HG02759 (cell line): ENCODE measurements at regions not wholly inside any gene's neighbourhood (a gene's known extent, or its start where the extent isn't known, plus 50 kb on each side); places are given as distances from the start of the nearest gene placed in this dataset.
"Not testable (repeated sequence)": the region's sequence is repeated elsewhere in the genome, so short reads cannot be mapped to it uniquely, and the experiment has no call there.

ENCODE experiments used
- ATAC-seq: cut with Tn5 transposase; IDR thresholded peaks from one replicate; pipeline ENCODE4 v1.9.1; 2021; ENCODE audit warnings: mild to moderate bottlenecking, moderate library complexity; ENCODE audit not compliant: unreplicated experiment

DNA sequence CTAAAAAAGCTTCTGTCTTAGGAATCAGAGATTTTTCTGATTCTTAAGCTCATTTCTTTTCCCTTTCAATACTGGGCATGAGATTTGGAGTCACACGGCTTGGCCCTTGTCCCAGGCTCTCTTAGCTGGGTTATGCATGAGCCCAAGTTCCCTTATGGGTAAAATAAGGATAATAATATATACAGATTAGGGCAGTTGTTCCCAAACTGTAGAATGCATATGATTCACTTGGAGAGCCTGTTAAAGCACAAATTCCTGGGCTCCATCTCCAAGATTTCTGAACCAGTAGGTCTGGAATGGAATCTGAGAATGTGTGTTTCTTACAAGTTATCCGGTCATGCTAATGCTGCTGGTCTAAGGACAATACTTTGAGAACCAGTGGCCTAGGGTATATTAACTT is 154.0 kb downstream of the REEP3 start:
- no peak for ATAC-seq

DNA sequence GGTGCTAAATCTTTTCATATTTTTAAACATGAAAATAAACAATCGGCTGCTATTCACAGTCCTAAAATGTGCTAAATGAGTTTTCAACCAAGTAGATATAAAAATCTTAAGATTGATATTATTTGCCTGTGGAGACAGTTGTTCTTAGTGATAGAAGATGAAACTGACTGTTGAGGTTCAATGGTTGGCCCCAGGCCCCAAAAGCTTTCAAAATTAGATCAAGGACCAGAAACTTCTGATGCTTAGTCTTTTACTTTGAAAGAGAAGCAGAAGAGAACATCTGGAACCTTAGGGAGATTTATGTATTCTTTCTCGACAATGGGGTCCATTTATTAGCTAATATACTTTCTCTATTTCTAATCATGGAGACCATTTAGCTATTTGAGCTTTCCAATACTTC is 155.8 kb downstream of the REEP3 start:
- ATAC-seq: no peak

DNA sequence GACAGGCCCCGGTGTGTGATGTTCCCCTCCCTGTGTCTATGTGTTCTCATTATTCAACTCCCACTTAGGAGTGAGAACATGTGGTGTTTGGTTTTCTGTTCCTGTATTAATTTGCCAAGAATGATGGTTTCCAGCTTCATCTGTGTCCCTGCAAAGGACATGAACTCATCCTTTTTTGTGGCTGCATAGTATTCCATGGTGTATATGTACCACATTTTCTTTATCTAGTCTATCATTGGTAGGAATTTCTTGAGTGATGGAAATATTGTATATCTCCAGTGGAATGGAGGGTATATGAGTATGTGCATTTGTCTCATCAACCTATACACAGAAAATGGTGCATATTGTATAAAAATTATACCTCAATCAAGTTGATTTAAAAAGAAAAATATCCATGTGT is 159.3 kb downstream of the REEP3 start:
- ATAC-seq: not testable (repeated sequence)

DNA sequence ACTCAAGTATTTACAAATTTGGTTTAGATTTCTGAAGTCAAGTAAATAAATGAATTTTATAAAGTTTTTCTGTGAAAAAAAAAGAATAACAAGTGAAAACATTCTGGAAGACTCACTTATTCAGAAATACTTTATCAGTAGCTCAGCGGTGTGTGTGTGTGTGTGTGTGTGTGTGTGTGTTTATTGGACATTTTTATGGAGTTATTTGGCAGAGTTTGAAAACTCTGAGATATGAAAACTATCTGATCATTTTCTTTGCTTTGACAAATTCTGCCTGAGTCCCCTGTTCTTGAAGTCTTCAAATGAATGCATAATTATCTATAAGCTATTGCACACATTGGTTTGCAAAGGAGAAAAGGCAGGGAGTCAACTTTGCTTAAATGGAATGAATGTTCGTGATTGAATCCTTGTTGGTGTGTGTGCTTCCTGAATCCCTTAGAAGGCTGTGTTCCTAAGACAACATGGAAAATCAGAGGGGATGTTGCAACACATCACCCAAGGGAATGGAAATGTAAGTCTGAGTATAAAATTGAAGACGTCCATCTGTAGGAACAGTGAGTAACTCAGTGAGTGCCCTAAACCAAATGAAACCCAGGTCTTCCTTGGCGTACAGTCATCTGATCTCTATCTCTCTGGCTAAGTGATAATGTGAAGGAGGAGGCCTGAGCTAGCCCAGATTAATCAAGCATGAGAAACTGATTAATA is 160.9 kb downstream of the REEP3 start:
- ATAC-seq: no peak

DNA sequence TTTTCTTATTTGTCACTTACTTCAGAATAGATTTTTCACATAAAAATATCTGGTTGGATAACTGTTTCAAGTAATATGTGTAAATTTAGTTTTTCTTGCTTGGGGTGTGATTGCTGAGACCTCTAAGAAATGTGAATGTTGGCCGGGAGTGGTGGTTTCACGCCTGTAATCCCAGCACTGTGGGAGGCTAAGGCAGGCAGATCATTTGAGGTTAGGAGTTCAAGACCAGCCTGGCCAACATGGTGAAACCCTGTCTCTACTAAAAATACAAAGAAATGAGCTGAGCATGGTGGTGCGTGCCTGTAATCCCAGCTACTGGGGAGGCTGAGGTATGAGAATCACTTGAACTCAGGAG is 161.5 kb downstream of the REEP3 start:
- ATAC-seq: not testable (repeated sequence)

DNA sequence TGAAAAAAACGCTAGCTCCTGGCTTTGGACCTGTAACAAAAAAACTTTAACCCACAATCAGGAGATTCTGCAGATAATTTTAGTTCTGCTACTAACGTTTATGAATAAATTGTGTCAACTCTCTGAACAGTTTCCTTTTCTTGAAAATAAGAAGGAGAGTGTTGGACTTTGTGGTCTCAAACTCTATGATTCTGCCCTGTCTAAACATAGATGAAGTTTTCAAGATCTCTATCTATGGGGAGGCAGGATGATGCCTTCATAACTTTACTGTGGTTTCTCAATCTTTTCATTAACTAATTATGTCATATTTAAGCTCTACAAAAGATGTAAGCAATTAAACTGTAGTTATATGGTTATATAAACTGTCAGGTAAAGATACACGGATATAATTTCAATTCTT is 162.0 kb downstream of the REEP3 start:
- no peak for ATAC-seq

DNA sequence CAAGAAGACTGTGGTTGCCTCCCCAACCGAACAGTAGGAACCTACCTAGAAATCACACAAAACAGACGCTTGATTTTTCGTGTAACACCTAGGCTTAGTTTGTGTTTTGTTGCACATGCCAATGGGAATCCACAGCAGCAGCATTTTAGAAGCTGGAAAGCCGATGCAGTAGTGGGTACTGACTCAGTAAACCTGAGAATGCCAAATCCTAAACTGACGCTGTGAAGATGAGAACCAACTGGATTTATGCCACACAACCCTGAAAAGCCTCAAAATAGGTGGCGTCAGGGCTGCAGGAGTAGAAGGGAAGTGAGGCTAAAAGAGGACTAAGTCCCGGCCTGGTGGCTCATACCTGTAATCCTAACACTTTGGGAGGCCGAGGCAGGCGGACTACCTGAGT is 162.5 kb downstream of the REEP3 start:
- ATAC-seq: no peak

DNA sequence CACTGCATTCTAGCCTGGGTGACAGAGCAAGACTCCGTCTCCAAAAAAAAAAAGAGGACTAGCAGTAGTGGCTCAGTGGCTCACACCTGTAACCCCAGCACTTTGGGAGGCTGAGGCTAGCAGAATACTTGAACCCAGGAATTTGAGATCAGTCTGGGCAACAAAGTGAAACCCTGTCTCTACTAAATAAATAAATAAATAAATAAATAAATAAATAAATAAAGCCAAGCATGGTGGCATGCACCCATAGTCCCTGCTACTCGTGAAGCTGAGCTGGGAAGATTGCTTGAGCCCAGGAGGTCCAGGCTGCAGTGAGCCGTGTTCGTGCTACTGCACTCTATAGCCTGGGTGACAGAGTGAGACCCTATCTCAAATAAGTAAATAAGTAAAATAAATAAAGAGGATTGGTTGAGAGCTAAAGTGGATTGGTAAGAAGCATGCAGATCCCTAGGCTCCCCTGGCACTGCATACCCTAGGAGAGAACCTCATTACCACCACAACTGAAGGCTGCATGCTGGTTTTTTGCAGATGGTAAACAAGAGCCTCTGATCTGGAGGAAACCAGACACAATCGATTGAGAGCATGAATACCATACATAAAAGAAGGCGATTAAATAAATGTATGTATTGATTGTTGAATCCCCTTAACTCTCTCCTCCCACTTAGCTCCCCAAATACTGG is 163.2 kb downstream of the REEP3 start:
- ATAC-seq: no peak

DNA sequence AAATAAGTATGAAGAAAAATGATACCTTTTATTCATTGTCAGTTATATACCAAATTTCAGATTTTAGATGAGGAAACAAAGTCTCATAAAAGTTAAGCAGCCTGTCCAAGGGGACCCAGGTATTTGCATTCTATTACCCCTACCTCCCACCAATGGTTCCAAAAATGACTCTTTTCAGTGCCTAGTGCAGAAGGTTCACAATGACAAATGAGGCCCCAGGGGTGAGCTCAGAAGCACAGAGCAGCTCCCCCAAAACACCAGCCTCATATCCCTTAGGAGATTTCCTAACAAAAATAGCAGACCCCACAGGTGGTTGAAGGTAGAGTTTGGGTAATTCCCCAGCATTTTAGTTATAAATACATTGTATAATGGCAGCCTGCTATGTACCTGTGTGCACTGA is 168.6 kb downstream of the REEP3 start:
- no peak for ATAC-seq

DNA sequence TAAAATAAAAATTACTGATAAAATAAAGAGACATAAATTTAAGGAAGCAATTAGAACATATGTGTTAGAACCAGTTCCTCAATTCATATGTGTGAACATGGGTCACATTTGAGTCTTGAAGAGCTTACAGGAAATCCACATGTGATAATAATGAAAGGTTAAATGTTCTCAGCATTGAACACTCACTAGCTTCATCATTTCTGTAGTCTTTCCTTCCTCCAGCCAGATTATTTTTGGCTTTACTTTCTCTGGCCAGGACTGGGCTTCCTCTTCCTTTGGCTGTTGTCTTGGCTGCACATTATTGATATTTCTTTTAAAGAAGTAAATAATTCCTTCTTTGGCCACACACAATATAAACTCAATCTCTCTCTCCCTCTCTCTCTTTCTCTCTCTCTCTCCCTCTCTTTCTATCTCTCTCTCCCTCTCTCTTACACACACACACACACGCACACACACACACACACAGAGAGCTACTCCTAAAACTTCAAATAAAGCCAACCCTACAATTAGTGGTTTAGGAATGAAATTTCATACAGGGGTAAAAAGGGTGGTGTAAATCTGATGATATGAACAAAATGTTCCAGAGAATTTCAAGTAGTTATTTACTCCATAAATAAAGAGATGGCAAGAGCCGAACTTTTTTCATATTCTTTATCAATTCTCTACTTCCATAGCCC is 171.2 kb downstream of the REEP3 start:
- ATAC-seq: no peak

DNA sequence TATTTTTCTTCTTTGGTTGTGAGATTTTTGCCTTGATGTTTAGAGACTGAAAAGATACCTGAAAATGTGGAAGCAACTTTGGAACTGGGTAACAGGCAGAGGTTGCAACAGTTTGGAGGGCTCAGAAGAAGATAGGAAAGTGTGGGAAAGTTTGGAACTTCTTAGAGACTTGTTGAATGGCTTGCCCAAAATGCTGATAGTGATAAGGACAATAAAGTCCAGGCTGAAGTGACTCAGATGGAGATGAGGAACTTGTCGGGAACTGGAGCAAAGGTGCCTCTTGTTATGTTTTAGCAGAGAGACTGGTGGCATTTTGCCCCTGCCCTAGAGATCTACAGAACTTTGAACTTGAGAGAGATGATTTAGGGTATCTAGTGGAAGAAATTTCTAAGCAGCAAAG is 171.8 kb downstream of the REEP3 start:
- not testable (repeated sequence) for ATAC-seq

DNA sequence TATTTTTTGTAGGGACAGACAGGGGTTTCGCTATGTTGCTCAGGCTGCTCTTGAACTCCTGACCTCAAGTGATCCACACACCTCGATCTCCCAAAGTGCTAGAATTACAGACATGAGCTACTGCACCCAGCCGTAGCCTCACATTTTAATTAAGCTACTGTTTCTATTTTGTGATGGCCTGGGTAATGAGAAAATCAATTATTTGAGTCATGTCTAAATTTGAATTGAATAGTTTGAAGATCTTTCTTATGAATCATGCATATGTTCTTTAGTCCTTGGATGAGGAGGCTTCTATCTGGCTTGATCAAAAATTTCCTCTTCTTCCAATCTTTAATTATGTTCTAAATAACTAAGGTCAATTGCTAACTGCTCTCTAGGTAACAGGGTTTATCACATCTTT is 175.0 kb downstream of the REEP3 start:
- no peak for ATAC-seq

DNA sequence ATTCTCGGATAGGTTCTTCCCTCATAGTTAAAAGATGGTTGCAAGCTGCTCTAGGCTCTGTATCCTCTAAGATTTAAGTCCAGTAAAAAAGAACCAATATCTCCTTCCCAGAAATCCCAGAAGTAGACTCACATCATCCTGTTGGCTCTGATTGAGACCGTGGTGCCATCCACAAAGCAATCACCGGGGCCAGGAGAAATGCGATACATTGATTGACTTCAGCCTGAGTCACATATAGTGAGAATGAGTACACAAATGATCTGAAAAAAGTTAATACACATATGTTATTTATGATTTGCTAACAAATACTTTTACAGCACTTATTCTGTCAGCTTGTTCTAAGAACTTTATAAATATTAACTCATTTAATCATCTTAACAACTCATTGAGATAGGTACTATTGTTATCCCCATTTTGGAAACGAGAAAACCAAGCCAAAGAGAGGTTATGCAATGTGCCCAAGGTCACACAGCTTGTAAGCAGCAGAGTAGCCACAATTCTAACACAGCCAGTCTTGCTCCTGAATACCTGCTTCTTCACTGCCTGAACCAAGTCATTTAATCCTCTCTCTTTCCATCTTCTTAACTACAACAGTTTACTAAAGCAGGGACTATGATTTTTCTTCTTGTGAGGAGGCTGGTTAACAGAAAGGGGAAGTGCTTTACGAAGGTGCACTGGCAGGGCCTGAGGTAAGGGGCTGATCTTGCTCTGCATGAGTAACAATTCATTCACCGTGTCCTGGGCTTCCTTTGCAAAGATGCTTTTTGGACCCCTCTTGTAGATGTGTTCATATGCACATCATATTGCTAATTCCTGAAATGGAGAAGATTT is 177.0 kb downstream of the REEP3 start:
- peak; percentile 67 for ATAC-seq

DNA sequence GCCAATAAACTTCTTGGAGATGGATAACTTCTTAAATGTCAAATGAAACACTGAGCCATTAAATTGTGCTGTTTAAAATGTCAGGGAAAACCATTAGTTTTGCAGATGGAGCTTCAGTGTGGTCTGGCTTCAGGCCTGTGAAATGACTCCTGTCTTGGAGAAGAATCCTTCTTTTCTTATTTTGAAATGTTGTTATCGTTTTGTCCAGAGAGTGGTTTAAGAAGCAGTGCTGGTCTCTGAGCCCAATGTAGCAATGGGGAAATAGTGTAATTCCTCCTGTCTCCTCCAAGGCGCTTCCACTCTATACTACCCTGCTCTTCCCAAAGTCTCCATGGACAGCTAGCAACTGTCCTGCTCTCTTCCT is 177.6 kb downstream of the REEP3 start:
- ATAC-seq: no peak

DNA sequence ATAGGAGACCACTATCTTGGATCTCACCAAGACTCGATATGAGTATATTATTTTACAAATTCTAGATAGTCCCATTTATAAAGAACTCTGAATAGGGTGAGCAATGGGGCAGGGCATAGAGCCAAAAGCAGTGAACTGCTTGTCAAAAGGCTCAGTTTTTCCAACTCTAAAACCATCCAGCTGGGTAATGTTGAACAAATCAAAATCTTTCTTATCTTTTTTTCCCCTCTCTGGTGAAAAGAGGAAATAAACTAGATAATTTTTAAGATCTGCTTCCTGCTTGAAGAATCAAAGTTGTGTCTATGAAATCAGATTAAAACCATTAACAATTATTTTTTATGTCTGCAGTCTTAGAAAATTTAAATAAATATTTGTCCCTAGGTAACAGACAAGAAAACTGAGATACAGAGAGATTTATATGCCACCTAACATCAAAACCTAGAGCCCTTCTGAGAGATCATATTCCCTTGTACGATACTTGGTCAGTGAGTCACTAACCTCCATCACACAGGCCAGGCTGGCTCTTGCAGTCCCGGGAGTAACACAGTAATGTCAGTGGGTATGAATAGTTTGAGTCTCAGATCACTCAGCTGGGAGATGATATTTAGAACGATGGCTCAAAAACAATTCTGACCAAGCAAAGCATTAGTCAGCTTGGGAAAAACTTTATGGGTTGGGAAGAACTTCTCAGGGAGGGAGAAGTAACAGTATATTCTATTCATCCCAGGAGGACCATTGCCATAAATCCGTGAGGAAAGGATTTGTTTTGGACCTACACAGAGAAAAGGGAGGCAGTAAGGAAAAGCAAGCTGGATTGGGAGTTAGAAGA is 178.8 kb downstream of the REEP3 start:
- ATAC-seq: no peak

DNA sequence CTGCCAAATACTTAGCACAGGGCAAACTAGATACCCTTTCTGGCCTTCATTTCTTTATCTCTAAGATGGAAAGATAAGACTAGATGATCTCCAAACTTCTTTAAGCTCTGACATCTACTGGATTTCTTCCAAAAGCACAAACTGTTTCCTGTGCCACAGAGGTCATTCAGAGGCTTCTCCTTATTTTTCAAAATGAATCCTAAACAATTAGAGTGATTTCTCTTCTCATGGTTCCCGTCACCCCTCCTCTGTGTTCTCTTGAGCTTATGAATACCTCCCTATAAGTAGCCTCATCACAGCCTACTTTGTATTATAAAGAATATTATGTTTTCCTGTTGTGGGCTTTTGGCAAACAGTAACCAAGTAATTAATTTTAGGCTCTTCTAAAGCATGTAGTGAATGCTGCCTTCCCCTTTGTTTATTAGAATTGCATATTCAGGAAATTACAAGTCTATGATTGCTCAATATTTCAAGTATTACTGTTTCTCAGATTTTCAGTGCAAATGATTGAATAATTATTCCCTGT is 179.5 kb downstream of the REEP3 start:
- no peak for ATAC-seq

DNA sequence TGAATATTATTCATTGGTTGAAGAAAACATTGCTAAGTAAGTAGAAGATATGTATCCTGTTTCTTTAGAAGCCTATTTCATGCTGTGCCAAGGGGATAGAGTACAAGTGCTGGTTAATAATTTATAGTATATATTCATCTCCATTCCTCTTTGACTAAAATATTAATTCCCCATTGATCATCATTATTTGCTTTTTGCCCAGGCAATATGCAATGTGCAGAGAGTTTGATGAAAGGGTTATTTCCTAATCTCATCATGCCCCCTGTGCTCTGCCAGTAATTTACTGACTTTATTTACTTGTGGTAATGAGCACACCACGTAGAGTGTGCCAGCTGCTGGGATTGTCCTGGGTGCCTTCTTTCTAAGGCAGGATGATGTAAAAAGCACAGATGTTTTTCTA is 180.9 kb downstream of the REEP3 start:
- no peak for ATAC-seq

DNA sequence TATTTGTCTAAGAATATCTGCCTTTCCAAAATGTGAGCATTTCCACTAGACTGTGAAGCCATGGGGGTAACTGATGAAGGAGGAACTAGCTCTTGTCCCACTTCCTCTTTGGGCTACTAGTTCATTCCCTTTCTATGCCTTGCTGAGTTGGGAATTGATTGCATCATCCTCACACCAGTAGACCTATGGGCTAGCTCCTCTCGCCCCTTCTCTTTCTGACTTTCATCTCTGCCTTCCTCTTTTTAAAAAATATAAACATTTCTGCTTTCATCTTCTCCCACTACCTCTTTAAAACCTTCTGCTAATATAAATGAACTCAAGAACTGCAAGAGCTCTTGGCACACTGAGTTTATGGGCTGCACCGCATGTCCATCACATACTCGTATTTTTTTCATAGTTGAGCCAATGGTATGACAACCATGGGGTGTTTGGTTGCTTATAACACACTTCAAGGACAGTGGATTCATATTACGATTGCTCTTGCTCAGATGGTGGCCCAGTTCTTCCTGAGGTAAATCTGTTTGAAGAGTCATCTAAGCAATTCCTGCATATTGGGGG is 182.0 kb downstream of the REEP3 start:
- no peak for ATAC-seq

DNA sequence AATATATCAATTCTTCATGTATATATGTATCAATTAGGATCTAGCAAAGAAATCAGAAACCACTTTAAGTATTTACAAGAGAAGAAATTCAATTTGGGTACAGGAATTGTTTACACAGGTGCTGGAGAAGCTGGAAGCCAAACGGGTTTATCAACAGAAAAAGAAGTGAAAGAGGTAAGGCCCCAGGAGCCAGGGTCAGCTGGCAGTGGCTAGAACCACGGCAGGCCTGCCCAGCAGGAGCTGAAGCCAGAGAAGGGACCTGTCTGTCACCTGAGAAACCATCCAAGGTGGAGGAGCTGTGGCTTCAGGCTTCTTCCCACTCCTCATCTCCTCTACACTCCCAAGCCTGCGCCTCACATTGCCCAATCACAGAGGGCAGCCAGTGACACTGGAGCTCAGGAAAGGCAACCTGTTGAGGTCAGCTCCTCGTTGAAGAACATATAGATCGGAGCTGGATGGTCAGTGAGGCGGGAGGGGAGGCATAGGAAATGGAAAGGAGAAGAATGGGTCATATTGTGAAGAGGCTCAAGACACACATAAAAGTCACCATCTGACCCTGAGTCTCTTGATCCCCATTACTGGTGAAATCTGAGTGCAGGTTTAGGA is 182.6 kb downstream of the REEP3 start:
- no peak for ATAC-seq
